Parathyroid adenoma (tissue), 2 donors: ENCODE measurements at regions not wholly inside any gene's neighbourhood (a gene's known extent, or its start where the extent isn't known, plus 50 kb on each side); places are given as distances from the start of the nearest gene placed in this dataset.
"Not testable (repeated sequence)": the region's sequence is repeated elsewhere in the genome, so short reads cannot be mapped to it uniquely, and the experiment has no call there.

Experiments used
- H2AFZ ChIP-seq: fragments of 300-600 bp; sonication (generic); one replicate; pipeline ENCODE4 v1.7.0; 2017; ENCODE audit warnings: antibody characterized with exemption, mild to moderate bottlenecking
- H3K27ac ChIP-seq: fragments of 300-600 bp; sonication (generic); one replicate; pipeline ENCODE4 v1.7.0; 2017
- H3K27me3 ChIP-seq: fragments of 300-600 bp; sonication (generic); one replicate; pipeline ENCODE4 v1.7.0; 2017; ENCODE audit warnings: low read length; ENCODE audit not compliant: control insufficient read depth, insufficient read depth
- H3K36me3 ChIP-seq: fragments of 300-600 bp; sonication (generic); one replicate; pipeline ENCODE4 v1.7.0; 2017; ENCODE audit warnings: low read length; ENCODE audit not compliant: control insufficient read depth, insufficient read depth
- H3K4me1 ChIP-seq: fragments of 300-600 bp; sonication (generic); one replicate; pipeline ENCODE4 v1.7.0; 2017; ENCODE audit warnings: control low read depth
- H3K4me2 ChIP-seq: fragments of 300-600 bp; sonication (generic); one replicate; pipeline ENCODE4 v1.7.0; 2017; ENCODE audit warnings: low read length
- H3K4me3 ChIP-seq: fragments of 300-600 bp; sonication (generic); one replicate; pipeline ENCODE4 v1.7.0; 2017; ENCODE audit warnings: low read depth, low read length
- H3K79me2 ChIP-seq: fragments of 300-600 bp; sonication (generic); one replicate; pipeline ENCODE4 v1.7.0; 2017; ENCODE audit warnings: control low read depth
- H3K9ac ChIP-seq: fragments of 300-600 bp; sonication (generic); one replicate; pipeline ENCODE4 v1.7.0; 2017; ENCODE audit warnings: mild to moderate bottlenecking
- H3K9me3 ChIP-seq: fragments of 300-600 bp; sonication (generic); one replicate; pipeline ENCODE4 v1.7.0; 2017; ENCODE audit warnings: low read length; ENCODE audit not compliant: control insufficient read depth
- CTCF ChIP-seq: fragments of 300-600 bp; sonication (generic); IDR thresholded peaks from one replicate; pipeline ENCODE4 v1.7.0; 2017; ENCODE audit warnings: antibody characterized with exemption, mild to moderate bottlenecking
- donor health status: primary hyperparathyroidism.

DNA sequence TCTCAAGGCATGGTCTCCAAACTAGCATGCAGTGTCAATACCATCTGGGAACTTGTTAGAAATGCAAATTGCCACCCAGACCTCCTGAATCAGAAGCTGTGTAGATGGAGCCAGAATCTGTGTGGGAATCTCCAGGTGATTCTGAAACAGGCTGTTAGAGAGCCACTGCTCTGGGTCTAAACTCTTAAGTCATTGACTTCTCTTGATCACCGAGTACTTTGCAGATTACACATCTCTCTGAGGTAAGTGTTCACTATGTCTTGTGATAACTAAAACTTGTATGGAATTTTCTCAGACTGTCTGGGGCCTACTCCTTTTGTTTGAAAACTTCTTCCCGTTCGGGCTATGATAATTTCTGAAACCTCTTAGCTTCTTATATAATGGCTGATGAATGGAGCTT lies 315.6 kb downstream of the EDEM1 start:
- H3K27ac ChIP-seq: no peak overlapping the region
- no peak overlapping the region for H2AFZ ChIP-seq
- no peak overlapping the region for H3K4me3 ChIP-seq
- no peaks in the 10 kb centered on the region for H3K9me3 ChIP-seq
- no peaks in the 10 kb centered on the region for H3K79me2 ChIP-seq
- H3K27me3 ChIP-seq: no peaks in the 10 kb centered on the region
- no peak overlapping the region for H3K9ac ChIP-seq
- TF ChIP-seq CTCF: no peak
- H3K4me1 ChIP-seq: no peaks in the 10 kb centered on the region
- H3K36me3 ChIP-seq: no peaks in the 10 kb centered on the region
- H3K4me2 ChIP-seq: no peak overlapping the region

DNA sequence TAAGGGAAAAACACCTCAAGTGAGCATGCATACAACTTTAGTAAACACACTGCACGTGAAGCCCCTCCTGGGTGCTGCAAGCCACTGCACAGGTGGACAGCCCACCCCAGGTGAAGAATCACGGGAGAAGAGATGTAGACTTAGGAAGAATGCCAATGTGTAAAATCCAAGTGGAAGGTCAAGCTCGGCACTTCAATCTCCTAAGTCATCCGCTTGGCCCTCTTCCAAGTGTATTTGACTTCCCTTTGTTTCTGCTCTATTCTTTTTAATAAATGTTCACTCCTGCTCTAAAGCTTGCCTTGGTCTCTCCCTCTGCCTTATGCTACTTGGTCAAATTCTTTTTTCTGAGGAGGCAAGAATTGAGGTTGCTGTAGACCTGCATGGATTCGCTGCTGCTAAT lies 316.6 kb downstream of the EDEM1 start:
- Histone ChIP-seq H3K36me3 (no peaks in the 10 kb centered on the region), H3K27me3 (no peaks in the 10 kb centered on the region), H3K4me1 (no peaks in the 10 kb centered on the region), H3K9me3 (peaks cover 2% of the 10 kb centered on the region), H3K27ac (no peak overlapping the region), H3K4me3 (no peak overlapping the region), H2AFZ (no peak overlapping the region), H3K4me2 (no peak overlapping the region), H3K79me2 (no peaks in the 10 kb centered on the region), H3K9ac (no peak overlapping the region)
- TF ChIP-seq CTCF: no peak

DNA sequence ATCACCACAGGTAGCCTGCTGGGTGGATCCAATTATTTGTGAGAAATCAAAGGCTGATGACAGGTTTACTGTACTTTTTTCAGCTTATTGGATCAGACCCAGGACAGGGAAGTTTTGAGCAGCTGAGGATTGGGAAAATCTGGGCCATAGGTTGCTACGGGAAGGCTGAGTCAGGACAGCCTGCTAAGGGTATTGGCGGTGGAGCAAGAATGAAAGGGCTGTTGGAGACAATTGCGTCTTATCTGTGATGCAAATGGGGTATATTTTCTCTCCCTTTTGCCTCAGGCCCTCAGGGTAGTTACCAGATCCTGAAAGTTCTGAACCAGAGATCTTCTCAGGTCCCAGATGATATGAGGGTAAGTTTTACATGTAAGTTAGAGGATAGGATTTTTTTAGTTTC lies 317.7 kb downstream of the EDEM1 start:
- Histone ChIP-seq H3K27ac (no peak overlapping the region), H3K4me1 (no peaks in the 10 kb centered on the region), H3K79me2 (no peaks in the 10 kb centered on the region), H3K4me3 (no peak overlapping the region), H3K9me3 (peaks cover 2% of the 10 kb centered on the region), H3K4me2 (no peak overlapping the region), H3K36me3 (no peaks in the 10 kb centered on the region), H2AFZ (no peak overlapping the region), H3K9ac (no peak overlapping the region), H3K27me3 (no peaks in the 10 kb centered on the region)
- no peak for TF ChIP-seq CTCF

DNA sequence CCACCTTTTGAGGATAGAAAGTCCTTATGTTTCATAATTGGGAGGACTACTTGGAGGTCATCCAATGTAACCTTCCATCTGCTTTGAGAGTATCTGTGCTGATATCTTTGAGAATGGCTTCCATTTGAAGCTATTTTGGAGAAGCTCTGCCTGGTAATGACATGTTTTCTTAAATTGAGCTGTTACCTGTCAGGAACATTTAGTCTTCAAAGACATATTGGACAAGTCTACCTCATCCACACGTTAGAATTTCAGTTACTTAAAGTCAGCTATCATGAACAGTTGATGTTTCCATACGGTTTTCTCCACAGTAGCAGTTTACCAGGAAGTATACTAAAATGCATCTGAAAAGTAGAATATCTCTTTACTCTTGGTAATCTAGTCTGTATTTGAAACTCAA lies 318.5 kb downstream of the EDEM1 start:
- H3K27ac ChIP-seq: no peak overlapping the region
- no peaks in the 10 kb centered on the region for H3K4me1 ChIP-seq
- H3K36me3 ChIP-seq: no peaks in the 10 kb centered on the region
- H3K27me3 ChIP-seq: no peaks in the 10 kb centered on the region
- no peak for TF ChIP-seq CTCF
- no peak overlapping the region for H3K9ac ChIP-seq
- H3K4me3 ChIP-seq: no peak overlapping the region
- peaks cover 2% of the 10 kb centered on the region for H3K9me3 ChIP-seq
- H2AFZ ChIP-seq: no peak overlapping the region
- H3K4me2 ChIP-seq: no peak overlapping the region
- no peaks in the 10 kb centered on the region for H3K79me2 ChIP-seq

DNA sequence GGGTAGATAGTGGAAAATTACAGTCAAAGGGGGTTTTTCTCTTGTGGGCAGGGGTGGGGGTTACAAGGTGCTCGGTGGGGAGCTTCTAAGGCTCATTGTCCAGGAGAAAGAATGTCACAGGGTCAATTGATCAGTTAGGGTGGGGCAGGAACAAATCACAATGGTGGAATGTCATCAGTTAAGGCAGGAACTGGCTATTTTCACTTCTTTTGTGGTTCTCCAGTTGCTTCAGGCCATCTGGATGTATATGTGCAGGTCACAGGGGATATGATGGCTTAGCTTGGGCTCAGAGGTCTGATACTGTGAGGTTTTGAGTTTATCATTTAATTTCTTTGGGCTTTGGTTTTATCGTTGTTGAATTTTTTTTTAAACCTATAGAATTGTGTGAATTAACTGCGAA lies 321.4 kb downstream of the EDEM1 start:
- not testable (repeated sequence) for H3K27ac ChIP-seq, H3K79me2 ChIP-seq, H3K9me3 ChIP-seq, H3K4me1 ChIP-seq, H3K4me2 ChIP-seq, H3K27me3 ChIP-seq, H2AFZ ChIP-seq, H3K9ac ChIP-seq, H3K36me3 ChIP-seq, H3K4me3 ChIP-seq
